ENCODE measurements at regions not wholly inside any gene's neighbourhood (a gene's known extent, or its start where the extent isn't known, plus 50 kb on each side); places are given as distances from the start of the nearest gene placed in this dataset.

DNA sequence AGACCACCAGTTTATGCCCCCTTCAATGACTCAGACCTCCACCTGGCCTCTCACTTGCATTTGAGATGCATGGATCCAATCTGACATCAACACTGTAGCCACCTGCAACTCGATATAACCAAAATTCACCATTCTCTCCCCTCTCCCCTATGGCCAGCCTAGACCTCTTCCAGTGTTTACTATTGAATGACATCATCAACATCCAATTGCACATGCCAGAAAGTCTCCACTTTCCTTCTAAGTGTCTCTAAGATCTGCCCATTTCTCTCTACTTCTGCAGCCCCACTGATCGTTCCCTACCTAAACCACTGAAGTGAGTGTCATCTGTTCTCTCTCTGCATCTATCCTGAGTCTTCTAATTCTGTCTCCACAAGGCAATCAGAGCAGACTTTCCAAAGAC is 151.3 kb upstream of the APCDD1 start:
- ATAC-seq = no peak
- intact Hi-C loops (cut with DNase I) = no loop called here
- DNase-seq = no peak

- intact Hi-C loops (cut with DNase I) = no loop called here
- ATAC-seq (peak; percentile 55 to 67), DNase-seq (peak; percentile 50)
Measured at GRCh38 chr18:10304853-10305252, 149.6 kb upstream of the APCDD1 start.

- intact Hi-C loops (cut with DNase I) = no loop called here
- DNase-seq (no peak), ATAC-seq (no peak)
Measured at GRCh38 chr18:10306779-10307178, 147.7 kb upstream of the APCDD1 start.

DNA sequence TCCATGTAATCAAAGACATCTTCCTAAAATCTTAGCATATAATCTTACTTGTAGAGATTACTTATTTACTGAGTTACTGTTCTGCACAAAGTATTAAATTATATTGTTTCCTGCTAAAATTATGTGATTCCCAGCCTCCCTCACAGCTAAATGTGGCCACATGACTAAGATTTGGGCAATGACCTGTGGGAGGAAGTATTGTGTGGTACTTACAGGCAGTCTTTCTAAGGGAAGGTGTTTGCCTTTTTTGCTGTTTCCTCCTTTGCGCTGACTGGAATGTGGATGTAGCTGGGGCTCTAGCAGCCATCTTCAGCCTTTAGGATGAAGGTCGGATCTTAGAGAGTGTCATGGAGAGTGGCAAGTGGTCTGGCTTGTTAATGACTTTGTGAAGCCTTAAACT is 146.3 kb upstream of the APCDD1 start:
- no peak for ATAC-seq
- DNase-seq = no peak
- intact Hi-C loops (cut with DNase I) = no loop called here

DNA sequence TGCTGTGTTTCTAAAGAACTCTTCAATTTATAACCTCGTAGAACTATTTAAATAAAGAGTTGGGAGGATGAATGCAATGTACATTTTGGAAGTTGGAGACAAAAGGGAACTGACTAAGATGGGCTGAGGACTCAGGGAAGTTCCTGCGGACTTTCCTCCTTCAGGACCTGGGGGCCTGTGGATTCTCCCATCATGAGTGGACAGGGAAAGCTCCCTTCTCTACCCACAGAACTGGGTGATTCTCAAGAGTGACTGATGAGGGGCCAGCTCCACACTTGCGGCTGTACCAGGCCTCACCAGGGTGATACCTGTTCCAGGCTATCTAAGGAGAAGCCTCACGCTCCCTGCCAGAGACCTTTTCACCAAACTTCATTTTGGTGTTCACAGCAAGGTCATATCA is 143.8 kb upstream of the APCDD1 start:
- intact Hi-C loops (cut with DNase I) = no loop called here
- DNase-seq (no peak), ATAC-seq (no peak)

DNA sequence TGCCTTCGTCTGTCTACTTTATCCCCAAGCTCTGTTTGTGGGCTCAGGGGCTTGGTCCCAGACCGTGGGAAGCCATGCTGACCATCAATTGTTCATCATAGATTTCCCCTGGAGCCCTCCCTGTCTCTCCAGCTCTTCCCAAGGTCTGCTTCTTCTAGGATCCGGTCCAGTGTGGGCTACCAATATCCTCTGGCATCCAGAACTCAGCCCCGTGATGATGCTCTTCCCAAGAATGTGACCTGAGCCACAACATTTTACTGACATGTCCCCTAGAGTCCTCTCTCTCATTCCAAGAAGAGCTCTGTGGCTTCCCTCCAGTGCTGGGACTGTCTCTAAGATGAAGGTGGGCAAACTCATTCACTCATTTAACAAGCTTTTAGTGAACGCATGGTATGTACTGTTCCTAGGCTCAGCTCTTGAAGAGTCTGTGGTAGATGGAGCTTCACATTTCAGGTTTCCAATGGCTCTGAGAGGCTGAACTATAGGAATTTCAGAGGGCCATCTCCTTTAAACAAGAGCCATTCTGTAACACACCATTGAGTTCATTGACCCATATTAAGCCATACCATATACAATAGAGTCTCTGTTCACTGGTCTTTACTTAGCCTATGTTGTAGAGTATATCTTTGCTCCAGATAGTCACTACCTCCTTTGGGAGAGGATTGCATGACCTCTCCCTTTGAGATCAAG is 142.0 kb upstream of the APCDD1 start:
- intact Hi-C loops (cut with DNase I) = no loop called here
- ATAC-seq = no peak
- DNase-seq = no peak

DNA sequence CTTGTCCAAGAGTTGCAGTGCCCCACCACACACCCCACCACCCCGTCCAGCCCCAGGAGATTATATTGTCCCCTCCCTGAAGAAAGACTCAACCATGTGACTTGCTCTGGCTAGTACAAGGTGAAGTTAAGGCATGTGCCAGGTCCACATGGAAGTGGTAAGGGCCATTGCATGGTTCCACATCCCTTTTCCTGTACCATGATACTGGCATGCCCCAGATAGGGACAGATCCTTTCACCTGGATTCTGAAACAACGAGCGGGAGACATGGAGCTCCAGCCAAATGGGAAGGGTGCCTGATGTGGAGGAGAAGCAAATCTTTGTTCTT is 141.5 kb upstream of the APCDD1 start:
- no peak for ATAC-seq
- DNase-seq = no peak
- intact Hi-C loops (cut with DNase I) = no loop called here

DNA sequence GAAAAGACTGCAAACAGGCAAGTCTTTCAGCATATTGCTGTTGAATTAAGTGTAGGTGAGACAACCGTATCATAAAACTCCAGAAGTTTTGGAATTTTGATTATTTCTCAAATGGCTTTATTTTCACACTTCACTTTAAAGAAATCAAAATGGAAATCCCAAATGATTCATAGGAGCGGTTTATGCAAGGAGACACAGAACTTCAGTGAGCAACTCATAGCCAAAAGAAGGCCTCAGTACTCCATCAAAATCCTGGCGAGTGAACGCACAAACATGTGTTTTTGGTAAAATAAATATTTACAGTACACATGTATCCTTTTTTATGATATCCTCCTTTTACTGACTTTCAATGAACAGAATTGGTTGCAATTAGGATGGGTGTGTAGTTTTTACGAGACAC is 140.4 kb upstream of the APCDD1 start:
- intact Hi-C loops (cut with DNase I) = no loop called here
- no peak for ATAC-seq
- no peak for DNase-seq

DNA sequence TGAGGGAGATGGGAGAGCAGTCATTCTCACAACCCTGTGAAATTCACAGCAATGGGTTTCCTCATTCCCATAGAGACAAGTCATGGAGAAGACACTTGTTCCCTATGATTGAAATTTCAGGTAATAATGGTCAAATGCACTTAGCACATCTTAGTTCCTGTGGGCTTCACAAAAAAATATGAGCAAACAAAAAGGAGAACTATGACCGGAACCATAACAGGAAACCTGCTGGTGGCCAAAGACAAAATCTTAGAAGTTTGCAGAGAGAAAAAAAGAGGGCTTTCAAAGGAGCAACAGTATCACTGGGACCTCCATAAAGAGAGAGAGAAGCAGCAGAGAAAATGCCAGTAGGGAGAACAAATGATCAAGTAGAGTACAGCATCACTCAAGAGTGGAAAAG is 138.9 kb upstream of the APCDD1 start:
- no peak for DNase-seq
- ATAC-seq = no peak
- intact Hi-C loops (cut with DNase I) = no loop called here

DNA sequence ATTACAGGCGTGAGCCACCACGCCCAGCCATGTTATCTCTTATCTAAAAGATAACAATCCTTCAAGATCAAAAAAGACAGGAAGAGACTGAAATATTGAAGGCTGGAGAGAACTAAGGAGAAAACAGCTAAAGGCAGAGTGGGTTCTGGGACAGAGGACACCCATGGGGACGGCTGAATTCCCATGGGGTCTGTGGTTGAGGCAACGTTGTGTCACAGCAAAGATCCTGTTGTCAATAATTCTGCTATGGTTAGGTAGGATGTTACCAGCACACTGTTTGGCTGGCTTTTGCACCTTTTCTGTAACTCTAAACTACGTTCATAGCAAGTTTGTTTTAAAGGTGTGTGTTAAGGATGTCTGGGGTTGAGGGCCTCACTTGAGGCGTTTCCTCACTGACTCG is 137.7 kb upstream of the APCDD1 start:
- ATAC-seq (no peak), DNase-seq (no peak)
- intact Hi-C loops (cut with DNase I) = no loop called here

DNA sequence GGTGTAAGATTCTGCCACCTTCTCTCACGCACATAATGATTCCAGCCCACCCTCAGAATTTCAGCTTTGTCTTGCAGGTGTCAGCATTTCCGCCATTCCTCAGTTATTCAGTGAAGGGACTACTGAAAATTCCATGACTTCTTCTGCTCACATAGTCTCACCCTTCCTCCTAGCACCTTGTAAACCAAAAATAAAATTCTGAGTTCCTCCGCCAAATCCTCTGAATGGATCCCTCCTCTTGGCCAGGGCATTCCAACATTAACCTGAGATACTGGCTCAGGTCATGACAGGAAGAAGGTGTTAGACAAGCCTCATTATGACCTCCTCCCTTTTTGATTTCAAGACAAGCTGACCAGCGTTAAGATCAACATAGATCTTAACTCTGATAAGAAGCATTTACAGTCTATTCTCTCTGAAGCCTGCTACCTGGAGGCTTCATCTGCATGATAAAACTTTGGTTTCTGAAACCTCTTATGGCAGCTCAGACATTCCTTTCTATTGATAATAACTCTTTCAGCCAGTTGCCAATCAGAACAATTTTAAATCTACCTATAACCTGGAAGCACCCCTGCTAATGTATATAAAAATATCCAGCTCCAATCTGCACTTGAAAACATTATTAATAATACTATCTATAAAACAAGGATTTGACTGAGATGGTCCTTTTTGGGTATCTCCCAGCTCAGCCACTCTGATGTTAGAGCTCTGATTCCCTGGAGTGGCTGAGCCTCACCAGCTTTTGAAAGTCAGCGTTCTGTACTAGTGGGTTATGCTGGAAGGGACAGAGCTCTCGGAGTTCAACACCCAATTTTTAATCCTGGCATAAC is 136.4 kb upstream of the APCDD1 start:
- no peak for ATAC-seq
- intact Hi-C loops (cut with DNase I) = no loop called here
- DNase-seq = no peak

GRCh38 chr18:10318691-10318970 is 135.8 kb upstream of the APCDD1 start:
- intact Hi-C loops (cut with DNase I) = no loop called here
- ATAC-seq = no peak
- no peak for DNase-seq

DNA sequence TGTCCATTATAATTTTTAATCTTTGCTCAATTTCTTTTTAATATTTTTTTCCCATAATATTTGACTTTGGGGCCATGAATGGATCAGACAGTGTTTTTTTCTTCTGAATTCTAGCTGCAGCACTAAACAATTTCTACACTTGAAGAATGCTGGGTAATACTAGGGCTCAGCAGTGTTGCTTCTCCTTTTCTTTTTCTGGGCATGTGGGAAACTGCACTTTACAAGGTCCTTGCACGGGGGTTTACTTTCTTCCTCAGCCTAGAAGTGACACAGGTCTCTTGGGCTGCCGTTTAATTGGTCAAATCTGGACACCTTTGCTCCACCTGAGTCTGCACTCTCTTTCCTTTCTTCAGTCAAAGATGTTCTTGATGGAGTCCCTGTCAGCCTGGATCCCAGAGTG is 135.4 kb upstream of the APCDD1 start:
- no peak for ATAC-seq
- DNase-seq = no peak
- intact Hi-C loops (cut with DNase I) = no loop called here

DNA sequence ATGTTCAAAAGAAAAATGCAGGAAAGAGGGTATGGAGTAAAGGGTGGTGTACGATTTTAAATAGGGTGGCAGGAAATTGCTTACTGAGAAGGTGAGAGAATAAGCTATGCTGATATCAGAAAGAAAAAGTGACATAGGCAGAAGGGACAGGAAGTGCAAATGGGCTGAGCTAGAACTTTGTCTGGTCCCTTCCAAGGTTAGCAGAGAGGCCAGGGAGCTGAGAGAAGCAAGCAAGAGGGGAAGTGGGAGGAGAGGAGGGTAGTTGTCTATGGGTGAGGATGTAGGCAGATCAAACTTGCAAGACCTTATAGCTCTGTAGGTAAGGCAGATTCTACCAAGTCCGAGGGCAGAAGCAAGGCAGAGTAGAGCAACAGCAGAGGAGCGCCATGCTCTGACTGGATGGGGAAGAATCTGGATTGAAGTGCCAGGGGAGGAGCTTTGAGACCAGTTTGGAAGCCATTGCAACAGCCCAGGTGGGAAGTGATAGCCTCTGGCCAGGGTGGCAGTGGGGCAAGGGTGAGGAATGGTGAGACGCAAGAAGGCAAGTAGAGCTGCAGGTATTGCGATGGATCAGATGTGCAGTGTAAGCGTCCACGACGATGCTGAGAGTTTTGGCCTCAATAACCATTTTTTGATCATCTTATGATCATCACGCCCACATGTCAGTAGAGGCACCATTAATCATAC is 134.4 kb upstream of the APCDD1 start:
- intact Hi-C loops (cut with DNase I) = no loop called here
- ATAC-seq = no peak
- DNase-seq = no peak

DNA sequence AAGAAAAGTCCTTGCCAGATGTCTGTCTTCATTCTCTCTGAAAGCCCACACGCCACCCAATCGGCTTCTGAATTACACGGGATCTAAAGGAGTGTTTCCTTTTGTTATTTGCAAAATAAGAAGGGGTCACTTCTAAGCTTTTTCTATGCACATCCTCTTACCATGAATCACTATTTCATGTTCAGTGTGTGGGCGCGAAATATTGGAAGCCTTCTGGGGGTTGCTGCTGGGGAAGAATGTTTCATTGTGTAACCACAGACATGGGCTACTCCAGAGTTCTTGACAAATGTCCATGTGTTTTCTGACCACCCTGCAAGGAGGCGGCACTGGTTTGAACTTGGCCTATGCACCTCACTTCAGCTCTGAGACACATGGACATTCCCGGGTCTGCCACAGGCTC is 133.6 kb upstream of the APCDD1 start:
- DNase-seq (no peak), ATAC-seq (peak; percentile 30 to 32)
- intact Hi-C loops (cut with DNase I) = no loop called here

- ATAC-seq = no peak
- DNase-seq = no peak
- intact Hi-C loops (cut with DNase I) = no loop called here
Measured at GRCh38 chr18:10321576-10321975, 132.9 kb upstream of the APCDD1 start.

DNA sequence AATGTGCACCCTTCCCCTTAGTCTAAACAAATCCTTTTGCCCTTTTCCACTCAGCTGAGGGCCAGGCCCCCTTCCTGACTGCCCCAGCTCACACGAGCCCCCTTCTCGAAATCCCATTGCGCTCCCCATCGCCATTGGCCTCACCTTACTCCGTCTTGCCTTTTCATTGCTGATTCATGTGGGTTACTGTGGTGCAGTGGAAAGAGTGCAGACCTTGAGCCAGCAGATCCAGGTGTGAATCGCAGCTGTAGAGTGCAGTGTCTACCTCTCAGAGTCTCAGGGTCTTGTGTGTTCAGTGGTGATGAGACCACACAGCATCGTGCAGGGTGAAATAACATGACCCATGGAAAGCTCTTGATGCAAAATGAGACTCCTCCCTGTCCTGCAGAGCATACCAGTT is 132.4 kb upstream of the APCDD1 start:
- no peak for DNase-seq
- no peak for ATAC-seq
- intact Hi-C loops (cut with DNase I) = no loop called here

GRCh38 chr18:10322435-10322834 is 132.0 kb upstream of the APCDD1 start:
- DNase-seq (no peak), ATAC-seq (no peak)
- intact Hi-C loops (cut with DNase I) = no loop called here

GRCh38 chr18:10329101-10329500 is 125.3 kb upstream of the APCDD1 start:
- peak in 1 of 2 donors; percentile 54 for ATAC-seq
- no peak for DNase-seq
- intact Hi-C loops (cut with DNase I) = no loop called here

- no peak for ATAC-seq
- intact Hi-C loops (cut with DNase I) = no loop called here
- no peak for DNase-seq
Measured at GRCh38 chr18:10330428-10330827, 124.0 kb upstream of the APCDD1 start.

- ATAC-seq = no peak
- DNase-seq = no peak
- intact Hi-C loops (cut with DNase I) = no loop called here
Measured at GRCh38 chr18:10332452-10332851, 122.0 kb upstream of the APCDD1 start.
